HG03442 (cell line): ENCODE measurements at regions not wholly inside any gene's neighbourhood (a gene's known extent, or its start where the extent isn't known, plus 50 kb on each side); places are given as distances from the start of the nearest gene placed in this dataset.

ENCODE experiments used
- ATAC-seq: cut with Tn5 transposase; IDR thresholded peaks from one replicate; pipeline ENCODE4 v1.9.1; 2021; ENCODE audit warnings: mild to moderate bottlenecking, moderate library complexity; ENCODE audit not compliant: unreplicated experiment

GRCh38 chr13:107139006-107139405, 571.1 kb upstream of the ARGLU1 start:
- no peak for ATAC-seq

GRCh38 chr13:107138486-107138885, 570.5 kb upstream of the ARGLU1 start:
- ATAC-seq, result no peak

DNA sequence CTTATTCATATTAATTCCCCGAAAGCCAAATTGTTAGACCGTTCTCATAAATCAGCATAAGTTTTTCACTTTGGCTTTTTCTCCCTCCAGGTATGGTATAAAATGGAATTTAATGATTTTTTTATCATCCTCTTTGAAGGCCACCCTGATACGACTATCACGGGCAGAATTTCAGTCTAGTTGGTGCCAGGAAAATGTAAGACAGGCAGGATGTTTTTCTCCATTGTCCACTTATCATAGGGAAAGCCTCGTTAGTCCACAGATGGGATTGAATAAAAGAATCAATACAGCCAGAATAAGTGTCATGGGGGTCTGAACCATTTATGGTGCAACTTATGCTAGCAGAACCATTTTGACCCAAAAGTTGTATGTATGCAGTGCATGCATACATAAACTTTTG, 566.0 kb upstream of the ARGLU1 start:
- no peak for ATAC-seq

DNA sequence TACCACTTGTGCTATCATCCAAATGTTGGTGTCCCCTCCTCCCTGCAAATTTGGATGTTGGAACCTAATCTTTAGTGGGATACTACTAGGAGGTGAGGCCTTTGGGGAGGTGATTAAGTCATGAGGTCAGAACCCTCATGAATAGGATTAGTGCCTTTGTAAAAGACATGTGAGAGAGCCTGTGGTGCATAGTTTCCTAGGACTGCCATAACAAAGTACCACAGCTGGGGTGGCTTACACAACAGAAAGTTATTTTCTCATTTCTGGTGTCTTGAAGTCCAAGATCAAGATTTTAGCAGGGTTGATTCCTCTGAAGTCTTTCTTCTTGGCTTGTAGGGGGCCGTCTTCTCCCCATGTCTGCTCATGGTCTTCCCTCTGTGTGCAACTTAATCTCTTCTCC, 562.6 kb upstream of the ARGLU1 start:
- no peak for ATAC-seq

DNA sequence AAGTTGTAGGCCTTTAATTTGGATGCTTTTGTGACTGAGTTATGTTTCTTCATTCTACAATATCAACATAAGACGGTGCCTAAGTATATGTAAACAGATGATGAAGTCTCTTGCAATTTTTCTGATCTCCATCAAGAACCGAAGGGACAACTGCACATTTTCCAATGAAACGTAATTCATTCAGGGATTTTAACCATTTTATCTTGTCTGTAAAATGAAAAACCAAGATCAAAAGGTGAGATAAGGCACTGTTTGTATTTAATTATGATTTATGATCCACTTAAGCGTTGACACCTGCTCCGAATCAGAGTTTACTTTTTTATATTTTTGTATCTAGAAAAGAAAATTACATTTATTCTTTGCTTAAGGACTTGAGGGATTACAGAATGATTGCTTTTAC, 556.8 kb upstream of the ARGLU1 start:
- no peak for ATAC-seq

- no peak for ATAC-seq
These were observed 556.3 kb upstream of the ARGLU1 start for GRCh38 chr13:107124129-107124718.

- no peak for ATAC-seq
These were observed 553.9 kb upstream of the ARGLU1 start for GRCh38 chr13:107121793-107122192.

DNA sequence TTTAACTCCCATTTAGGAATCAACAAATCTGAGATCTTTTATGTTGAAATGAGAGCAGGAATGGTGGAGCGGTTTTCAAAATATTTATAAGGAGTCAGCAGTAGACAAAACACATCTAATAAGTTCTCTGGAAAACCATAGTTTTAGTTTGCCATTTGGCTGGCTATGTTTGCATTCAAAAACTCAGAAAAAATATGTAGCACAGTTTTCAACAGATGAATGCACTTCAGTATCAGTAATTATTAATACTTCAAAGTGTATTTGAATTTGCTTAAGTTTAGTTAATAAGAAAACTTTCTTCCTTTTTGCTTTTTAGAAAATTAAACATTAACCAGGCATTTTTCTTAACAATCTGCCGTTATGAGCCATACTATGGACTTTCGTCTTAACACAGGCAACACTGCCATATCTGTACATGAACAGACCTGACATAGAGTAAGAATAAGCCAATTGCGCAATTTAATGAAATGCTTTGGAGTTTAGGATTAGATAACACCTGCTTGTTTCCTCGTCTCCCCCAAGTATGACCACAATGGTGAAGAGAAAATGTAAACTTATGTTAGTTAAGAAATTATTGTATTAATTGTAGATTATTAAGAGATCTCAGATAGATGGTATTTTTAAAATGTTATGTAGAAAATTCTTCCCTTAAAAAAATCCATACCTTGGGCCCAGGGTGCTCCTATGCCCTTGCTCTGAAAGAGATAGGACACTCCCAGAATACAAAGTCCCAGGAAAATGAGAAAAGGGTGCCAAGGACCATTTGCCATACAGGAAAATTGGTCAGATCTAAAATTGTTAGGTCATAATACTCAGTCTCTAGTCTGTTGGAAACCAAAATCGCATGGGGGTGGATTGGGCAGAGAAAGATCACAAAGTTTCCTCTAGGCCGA, 552.3 kb upstream of the ARGLU1 start:
- no peak for ATAC-seq

DNA sequence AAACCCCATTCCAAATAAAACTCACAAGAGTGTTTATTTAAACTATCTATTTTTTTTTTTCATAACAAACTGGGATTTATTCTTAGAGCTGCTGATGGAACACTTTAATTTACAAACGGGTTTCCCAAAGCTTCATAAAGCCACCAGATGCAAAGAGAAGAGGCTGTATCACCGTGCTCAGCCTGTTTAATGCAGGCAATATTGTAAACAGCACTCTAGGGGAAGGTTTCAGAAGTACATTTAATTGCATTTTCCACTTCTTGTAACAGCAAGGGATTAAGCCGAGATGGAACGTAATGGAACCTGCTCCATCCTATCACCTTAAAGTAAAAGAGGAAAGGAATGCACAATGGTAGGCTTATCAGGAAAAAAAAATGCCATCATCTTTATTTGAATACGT, 550.6 kb upstream of the ARGLU1 start:
- ATAC-seq, result no peak

- ATAC-seq, result no peak
These were observed 549.5 kb upstream of the ARGLU1 start for GRCh38 chr13:107117327-107118012.

DNA sequence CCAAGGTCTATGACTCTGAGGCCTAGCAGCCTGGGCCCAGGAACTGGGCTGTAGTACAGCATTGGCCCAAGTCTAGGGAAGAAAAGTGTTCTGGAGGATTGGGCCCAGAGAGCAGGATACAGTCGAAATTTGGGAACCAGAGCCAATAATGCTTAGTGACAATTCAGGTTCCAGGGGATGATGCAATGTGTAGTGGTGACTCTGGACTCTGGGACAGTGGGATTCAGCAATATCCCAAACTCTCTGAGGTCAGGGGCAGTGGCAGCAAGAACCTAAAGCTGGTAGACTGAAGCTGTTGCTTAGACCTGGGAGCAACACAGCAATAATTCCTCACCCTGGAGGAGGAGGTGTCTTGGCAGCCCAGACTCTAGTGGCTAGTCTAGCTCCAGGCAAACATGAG, 545.5 kb upstream of the ARGLU1 start:
- ATAC-seq, result no peak

DNA sequence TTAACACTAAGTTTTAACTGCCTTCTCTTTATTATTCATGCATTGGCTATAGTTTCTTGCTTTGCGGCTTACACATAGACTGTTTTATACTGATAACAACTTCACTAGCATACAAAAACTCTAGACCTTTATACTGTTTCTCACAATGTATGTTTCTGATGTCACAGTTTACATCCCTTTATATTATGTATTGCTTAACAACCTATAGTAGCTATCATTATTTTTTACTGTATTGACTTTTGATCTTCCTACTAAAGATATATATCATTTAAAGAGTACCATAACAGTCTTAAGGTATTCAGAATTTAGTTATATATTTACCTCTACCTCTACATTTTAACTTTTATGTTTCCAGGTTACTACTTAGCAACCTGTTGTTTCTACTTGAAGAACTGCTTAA, 543.3 kb upstream of the ARGLU1 start:
- no peak for ATAC-seq

DNA sequence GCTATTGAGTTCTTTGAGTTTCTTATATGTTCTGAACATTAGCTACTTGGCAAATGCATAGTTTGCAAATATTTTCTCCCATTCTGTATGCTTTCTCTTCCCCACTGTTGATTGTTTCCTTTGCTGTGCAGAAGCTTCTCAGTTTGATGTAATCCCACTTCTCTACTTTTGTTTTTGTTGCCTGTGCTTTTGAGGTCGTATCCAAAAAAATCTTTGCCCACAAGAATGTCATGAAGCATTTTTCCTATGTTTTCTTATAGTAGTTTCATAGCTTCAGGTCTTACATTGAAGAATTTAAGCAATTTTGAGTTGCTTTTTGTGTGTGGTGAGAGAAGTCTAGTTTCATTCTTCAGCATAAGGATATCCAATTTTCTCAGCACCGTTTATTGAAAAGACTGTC, 536.7 kb upstream of the ARGLU1 start:
- ATAC-seq, result no peak

DNA sequence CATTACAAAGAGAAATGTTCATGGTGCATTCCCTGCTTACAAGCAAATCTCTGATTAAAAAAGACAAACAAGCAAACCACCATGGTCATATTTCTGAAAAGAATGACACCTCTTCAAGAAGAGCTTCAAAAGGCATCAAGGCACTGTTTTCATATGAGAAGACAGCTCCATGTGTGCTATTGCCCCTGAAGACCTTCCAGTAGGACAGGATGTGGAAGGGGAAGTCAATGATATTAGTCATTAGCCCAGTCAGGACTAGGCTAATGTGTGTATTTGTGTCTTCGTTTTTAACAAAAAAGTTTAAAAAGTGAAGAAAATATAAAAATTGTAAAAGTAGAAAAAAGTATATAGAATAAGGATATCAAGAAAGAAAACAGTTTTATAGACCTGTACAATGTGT, 534.7 kb upstream of the ARGLU1 start:
- no peak for ATAC-seq

DNA sequence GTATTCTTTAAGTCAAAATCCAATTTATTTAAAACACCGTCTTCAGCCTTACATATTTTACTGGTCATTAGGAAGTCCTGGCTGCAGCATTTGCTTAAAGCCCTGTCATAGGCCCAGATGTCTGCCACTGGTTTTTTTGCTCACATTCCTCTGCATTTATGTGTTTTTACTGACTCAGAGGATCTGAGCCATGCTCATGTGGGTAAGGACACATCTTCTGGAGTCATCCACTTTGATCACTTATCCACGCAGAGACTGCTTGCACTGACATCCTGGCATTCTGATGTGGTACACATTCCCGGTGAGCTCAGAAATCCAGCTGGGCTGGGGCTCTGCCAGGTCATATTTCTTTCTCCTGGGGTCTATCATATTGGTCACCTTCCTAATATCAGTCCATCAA, 531.7 kb upstream of the ARGLU1 start:
- no peak for ATAC-seq

- no peak for ATAC-seq
These were observed 530.0 kb upstream of the ARGLU1 start for GRCh38 chr13:107097916-107098315.

DNA sequence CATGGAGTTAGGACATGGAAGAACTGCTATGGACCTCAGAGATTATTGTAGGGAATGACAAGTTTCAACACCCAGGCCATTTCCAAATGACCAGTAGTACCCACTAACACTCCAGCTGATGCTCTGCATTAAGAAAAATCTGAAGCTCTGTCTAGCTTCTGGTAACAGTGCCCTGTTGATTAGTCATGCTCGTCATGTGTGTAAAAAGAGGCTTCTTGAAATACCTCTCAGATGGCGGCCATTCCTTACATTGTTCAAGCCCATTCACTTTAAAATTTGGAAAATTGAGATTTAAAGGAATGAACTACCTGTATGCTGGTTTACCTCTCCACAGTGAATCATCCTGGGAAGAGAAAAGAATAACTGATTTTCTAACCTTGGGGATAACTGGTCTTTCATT, 527.9 kb upstream of the ARGLU1 start:
- no peak for ATAC-seq

- no peak for ATAC-seq
These were observed 523.9 kb upstream of the ARGLU1 start for GRCh38 chr13:107091861-107092260.

DNA sequence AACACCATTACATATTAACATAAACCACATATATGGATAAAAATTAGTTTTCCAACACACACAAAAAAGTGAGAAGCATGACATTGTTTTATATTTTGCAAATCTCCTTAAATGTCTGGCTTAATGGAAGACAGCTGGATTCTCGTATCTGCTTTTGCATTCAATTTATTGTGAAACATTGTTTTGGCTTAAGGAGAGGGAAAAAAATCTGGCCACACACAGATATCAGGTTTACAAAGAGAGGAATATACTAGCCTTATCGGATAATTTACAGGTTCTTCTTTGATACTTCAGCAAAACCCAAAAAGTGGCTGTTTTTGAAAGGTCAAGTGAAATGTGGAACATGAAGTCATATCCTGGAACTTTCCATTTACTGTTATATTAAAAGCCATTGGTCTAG, 523.5 kb upstream of the ARGLU1 start:
- ATAC-seq, result no peak

DNA sequence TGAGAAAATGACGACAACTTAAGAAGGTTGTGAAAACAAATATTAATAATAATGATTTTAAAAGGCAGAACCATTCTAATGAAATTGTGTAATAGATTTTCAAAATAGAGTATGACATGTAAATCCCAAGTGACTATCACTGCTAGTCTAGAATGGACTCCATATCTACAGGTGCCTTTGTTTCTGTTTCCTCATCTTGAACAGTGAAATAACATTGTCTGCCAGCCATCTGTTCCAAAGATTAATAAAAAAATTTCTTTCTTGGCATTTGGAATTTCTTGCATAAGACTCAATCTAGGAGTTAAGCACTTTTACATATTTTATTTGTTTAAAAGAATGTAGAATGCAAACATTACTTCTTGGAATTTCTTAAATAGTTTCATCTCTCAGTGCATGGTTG, 520.1 kb upstream of the ARGLU1 start:
- no peak for ATAC-seq

DNA sequence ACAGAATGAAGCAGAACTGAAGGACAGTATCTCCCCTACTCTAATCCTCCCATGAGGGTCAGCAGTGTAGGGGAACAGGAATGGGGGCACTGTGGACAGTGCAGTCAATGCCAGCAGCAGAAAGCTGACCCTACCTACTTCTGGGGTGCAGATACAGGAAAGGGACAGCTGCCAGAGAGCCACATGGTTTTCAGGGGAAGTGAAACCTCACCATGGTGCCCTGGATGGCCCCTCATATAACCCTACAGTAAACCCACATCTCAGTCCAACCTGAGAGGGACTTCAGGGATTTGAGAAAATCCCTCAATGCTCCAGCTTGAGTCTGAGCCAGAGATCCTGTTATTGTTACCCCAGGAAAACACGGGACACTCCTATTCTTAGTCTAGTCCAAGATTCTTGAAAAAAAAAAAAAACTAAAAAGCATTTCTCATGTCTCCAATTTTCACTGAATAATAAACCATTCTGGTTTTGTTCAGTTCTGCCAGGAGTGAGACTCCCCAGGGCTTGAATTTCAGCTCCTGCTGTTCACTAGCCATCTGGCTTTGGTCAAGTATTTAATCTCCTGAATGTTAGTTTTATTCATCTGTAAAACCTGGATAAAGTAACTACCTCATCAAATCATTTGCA, 511.6 kb upstream of the ARGLU1 start:
- ATAC-seq, result no peak
